DOHH2 (cell line): ENCODE measurements at regions not wholly inside any gene's neighbourhood (a gene's known extent, or its start where the extent isn't known, plus 50 kb on each side); places are given as distances from the start of the nearest gene placed in this dataset.

Source experiments
- H3F3A ChIP-seq: fragments of 200-600 bp; sonication (generic), shearing (Covaris generic); 2 replicates; pipeline ENCODE4 v1.6.0; 2016; ENCODE audit warnings: antibody characterized with exemption, mild to moderate bottlenecking; ENCODE audit not compliant: control insufficient read depth, insufficient read depth
- H3K27ac ChIP-seq: fragments of 200-600 bp; sonication (generic); 2 replicates; pipeline ENCODE4 v1.5.1; 2014; ENCODE audit warnings: low read depth, mild to moderate bottlenecking, low read length, moderate library complexity
- H3K27me3 ChIP-seq: fragments of 200-600 bp; sonication (generic); 2 replicates; pipeline ENCODE4 v1.6.1; 2014; ENCODE audit warnings: mild to moderate bottlenecking, low read length, mixed read lengths; ENCODE audit not compliant: control insufficient read depth
- H3K36me3 ChIP-seq: fragments of 200-600 bp; sonication (generic); 2 replicates; pipeline ENCODE4 v1.6.1; 2014; ENCODE audit warnings: mild to moderate bottlenecking, low read length, moderate library complexity, mixed read lengths; ENCODE audit not compliant: control insufficient read depth
- H3K4me1 ChIP-seq: fragments of 200-600 bp; sonication (generic); 2 replicates; pipeline ENCODE4 v1.6.1; 2014; ENCODE audit warnings: mild to moderate bottlenecking, low read length, mixed read lengths; ENCODE audit not compliant: control insufficient read depth
- H3K4me2 ChIP-seq: fragments of 200-600 bp; sonication (generic); 2 replicates; pipeline ENCODE4 v1.6.0; 2014; ENCODE audit warnings: mild to moderate bottlenecking, low read length, moderate library complexity
- H3K4me3 ChIP-seq: fragments of 200-600 bp; sonication (generic); 2 replicates; pipeline ENCODE4 v1.5.1; 2014; ENCODE audit warnings: mild to moderate bottlenecking, low read length, mixed read lengths
- H3K79me2 ChIP-seq: fragments of 200-600 bp; sonication (generic); 2 replicates; pipeline ENCODE4 v1.6.1; 2014; ENCODE audit warnings: mild to moderate bottlenecking, low read length, mixed read lengths; ENCODE audit not compliant: control insufficient read depth
- H3K9me2 ChIP-seq: fragments of 200-600 bp; sonication (generic); replicated peaks from 2 replicates; pipeline ENCODE4 v1.6.1; 2014; ENCODE audit warnings: mild to moderate bottlenecking, low read length, mixed read lengths; ENCODE audit not compliant: control insufficient read depth
- H3K9me3 ChIP-seq: fragments of 200-600 bp; sonication (generic); 2 replicates; pipeline ENCODE4 v1.6.1; 2014; ENCODE audit warnings: antibody characterized with exemption, low read length, mixed read lengths; ENCODE audit not compliant: control insufficient read depth, insufficient read depth
- H4K20me1 ChIP-seq: fragments of 200-600 bp; sonication (generic); 2 replicates; pipeline ENCODE4 v1.6.0; 2014; ENCODE audit warnings: low read depth, mild to moderate bottlenecking, antibody characterized with exemption, low read length, moderate library complexity; ENCODE audit not compliant: control insufficient read depth, insufficient read depth
- EZH2phosphoT487 ChIP-seq: fragments of 200-600 bp; sonication (generic); IDR thresholded peaks from 2 replicates; pipeline ENCODE4 v1.6.1; 2017; ENCODE audit warnings: borderline replicate concordance, mild to moderate bottlenecking, antibody characterized with exemption, low read length, moderate library complexity, mixed read lengths
- TF ChIP-seq, protein P1 (sequence below): fragments of 200-600 bp; sonication (generic); IDR thresholded peaks from one replicate; pipeline ENCODE4 v1.5.1; 2014; ENCODE audit warnings: antibody characterized with exemption, mild to moderate bottlenecking, low read depth, low read length; ENCODE audit not compliant: poor library complexity, severe bottlenecking

DNA sequence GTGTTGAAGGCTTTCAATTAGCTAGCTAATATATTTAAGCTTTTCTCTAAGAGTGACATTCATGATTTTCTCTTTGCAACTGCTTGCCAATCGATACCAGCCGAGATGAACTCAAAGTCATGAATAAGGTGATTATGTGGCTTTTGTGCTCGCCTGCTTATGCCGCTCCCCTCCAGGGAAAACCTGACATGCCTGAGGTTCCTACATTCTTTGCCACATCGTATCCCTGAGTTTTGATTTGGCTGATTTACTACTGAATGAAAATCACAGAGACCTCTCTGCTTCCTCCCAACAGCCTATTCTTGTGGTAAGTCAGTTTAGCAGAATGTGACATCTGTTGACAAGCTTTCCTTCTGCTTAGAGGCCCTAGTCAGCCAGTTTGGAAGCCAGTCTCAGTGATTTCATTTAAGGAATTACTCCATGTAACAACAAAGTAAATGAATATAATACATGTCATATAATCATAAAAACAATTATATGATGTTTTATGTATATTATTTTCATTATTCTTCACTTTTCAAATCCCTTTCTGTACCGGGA lies 513.4 kb downstream of the CSNK1G3 start:
- no peaks in the 10 kb centered on the region for H3K36me3 ChIP-seq
- H3K4me1 ChIP-seq, result no peaks in the 10 kb centered on the region
- H3K27me3 ChIP-seq, result no peaks in the 10 kb centered on the region
- no peak overlapping the region for H3K27ac ChIP-seq
- H3K4me3 ChIP-seq, result no peak overlapping the region
- H3K9me2 ChIP-seq, result no peaks in the 10 kb centered on the region
- H3K9me3 ChIP-seq, result no peaks in the 10 kb centered on the region
- no peaks in the 10 kb centered on the region for H4K20me1 ChIP-seq
- TF ChIP-seq EZH2phosphoT487, result no peak
- TF ChIP-seq, protein P1, sequence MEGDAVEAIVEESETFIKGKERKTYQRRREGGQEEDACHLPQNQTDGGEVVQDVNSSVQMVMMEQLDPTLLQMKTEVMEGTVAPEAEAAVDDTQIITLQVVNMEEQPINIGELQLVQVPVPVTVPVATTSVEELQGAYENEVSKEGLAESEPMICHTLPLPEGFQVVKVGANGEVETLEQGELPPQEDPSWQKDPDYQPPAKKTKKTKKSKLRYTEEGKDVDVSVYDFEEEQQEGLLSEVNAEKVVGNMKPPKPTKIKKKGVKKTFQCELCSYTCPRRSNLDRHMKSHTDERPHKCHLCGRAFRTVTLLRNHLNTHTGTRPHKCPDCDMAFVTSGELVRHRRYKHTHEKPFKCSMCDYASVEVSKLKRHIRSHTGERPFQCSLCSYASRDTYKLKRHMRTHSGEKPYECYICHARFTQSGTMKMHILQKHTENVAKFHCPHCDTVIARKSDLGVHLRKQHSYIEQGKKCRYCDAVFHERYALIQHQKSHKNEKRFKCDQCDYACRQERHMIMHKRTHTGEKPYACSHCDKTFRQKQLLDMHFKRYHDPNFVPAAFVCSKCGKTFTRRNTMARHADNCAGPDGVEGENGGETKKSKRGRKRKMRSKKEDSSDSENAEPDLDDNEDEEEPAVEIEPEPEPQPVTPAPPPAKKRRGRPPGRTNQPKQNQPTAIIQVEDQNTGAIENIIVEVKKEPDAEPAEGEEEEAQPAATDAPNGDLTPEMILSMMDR, result no peak
- no peak overlapping the region for H3K4me2 ChIP-seq
- H3K79me2 ChIP-seq, result no peaks in the 10 kb centered on the region
- no peaks in the 10 kb centered on the region for H3F3A ChIP-seq

DNA sequence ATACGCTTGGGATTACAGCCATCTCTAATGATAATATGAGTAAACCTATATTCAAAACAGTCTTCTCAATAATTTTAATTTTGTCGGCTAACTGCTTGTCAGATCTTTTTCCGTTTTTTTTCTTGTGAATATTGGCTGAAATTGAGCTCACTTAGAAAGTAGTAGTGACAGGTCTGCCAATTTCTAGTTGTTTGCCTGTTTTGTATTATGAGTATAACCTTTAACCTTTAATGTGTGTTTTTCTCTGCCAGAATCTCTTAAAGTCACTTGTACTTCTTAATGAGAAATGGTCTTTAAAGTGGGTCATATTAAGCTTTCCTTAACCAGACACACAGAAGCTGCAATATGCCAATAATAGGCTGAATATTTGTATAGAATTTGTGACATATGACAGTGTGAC lies 511.0 kb downstream of the CSNK1G3 start:
- Histone ChIP-seq H3K79me2 (no peaks in the 10 kb centered on the region), H3K27me3 (no peaks in the 10 kb centered on the region), H3K27ac (no peak overlapping the region), H3K4me1 (no peaks in the 10 kb centered on the region), H4K20me1 (no peaks in the 10 kb centered on the region), H3K9me3 (no peaks in the 10 kb centered on the region), H3K36me3 (no peaks in the 10 kb centered on the region), H3K9me2 (no peaks in the 10 kb centered on the region), H3F3A (no peaks in the 10 kb centered on the region), H3K4me2 (no peak overlapping the region), H3K4me3 (no peak overlapping the region)
- no peak for TF ChIP-seq EZH2phosphoT487
- TF ChIP-seq, protein P1, result no peak

DNA sequence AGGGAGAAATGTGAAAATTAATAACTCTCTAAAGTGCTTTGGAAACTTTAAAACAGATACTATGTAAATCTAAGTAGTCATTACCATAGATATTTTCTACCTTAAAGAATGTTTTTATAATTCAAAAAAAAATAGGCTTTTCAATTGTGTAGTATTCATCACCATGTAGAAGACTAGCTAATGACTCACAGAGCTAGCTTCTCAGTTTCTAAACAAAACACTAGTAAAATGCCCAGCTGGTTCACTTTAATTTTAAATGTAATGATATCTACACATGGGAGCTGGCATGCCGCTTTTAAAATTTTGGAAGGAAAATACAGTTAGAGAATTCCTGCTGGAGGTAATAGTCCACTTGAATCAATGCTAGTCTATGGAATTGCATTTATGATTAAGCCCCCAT lies 509.8 kb downstream of the CSNK1G3 start:
- H3K4me1 ChIP-seq, result no peaks in the 10 kb centered on the region
- no peaks in the 10 kb centered on the region for H3K9me2 ChIP-seq
- no peak overlapping the region for H3K4me3 ChIP-seq
- no peaks in the 10 kb centered on the region for H3K9me3 ChIP-seq
- H3F3A ChIP-seq, result no peaks in the 10 kb centered on the region
- no peaks in the 10 kb centered on the region for H4K20me1 ChIP-seq
- H3K27me3 ChIP-seq, result no peaks in the 10 kb centered on the region
- no peak overlapping the region for H3K27ac ChIP-seq
- TF ChIP-seq, protein P1, result no peak
- TF ChIP-seq EZH2phosphoT487, result no peak
- no peaks in the 10 kb centered on the region for H3K36me3 ChIP-seq
- H3K79me2 ChIP-seq, result no peaks in the 10 kb centered on the region
- no peak overlapping the region for H3K4me2 ChIP-seq
